OCI-LY1 (cell line): ENCODE measurements at regions not wholly inside any gene's neighbourhood (a gene's known extent, or its start where the extent isn't known, plus 50 kb on each side); places are given as distances from the start of the nearest gene placed in this dataset.

Experiments used
- H2AFZ ChIP-seq: fragments of 200-600 bp; sonication (generic), shearing (Covaris generic); 2 replicates; pipeline ENCODE4 v1.6.0; 2014; ENCODE audit warnings: antibody characterized with exemption, mild to moderate bottlenecking, low read length
- H3F3A ChIP-seq: fragments of 200-600 bp; sonication (generic), shearing (Covaris generic); 2 replicates; pipeline ENCODE4 v1.6.0; 2014; ENCODE audit warnings: mild to moderate bottlenecking, antibody characterized with exemption, low read length, moderate library complexity; ENCODE audit not compliant: insufficient read depth
- H3K27ac ChIP-seq: fragments of 200-600 bp; sonication (generic); 2 replicates; pipeline ENCODE4 v1.5.1; 2014; ENCODE audit warnings: low read length, mixed run types, mild to moderate bottlenecking, low read depth; ENCODE audit not compliant: poor library complexity, severe bottlenecking
- H3K27me3 ChIP-seq: fragments of 200-600 bp; sonication (generic); 2 replicates; pipeline ENCODE4 v1.6.0; 2014; ENCODE audit warnings: antibody characterized with exemption, mild to moderate bottlenecking, low read length, moderate library complexity; ENCODE audit not compliant: insufficient read depth
- H3K36me3 ChIP-seq: fragments of 200-600 bp; sonication (generic); 2 replicates; pipeline ENCODE4 v1.6.1; 2014; ENCODE audit warnings: mild to moderate bottlenecking, antibody characterized with exemption, low read length, moderate library complexity, mixed read lengths; ENCODE audit not compliant: insufficient read depth
- H3K4me1 ChIP-seq: fragments of 200-600 bp; sonication (generic); 2 replicates; pipeline ENCODE4 v1.5.1; 2014; ENCODE audit warnings: mild to moderate bottlenecking, low read length, moderate library complexity; ENCODE audit not compliant: insufficient read depth, severe bottlenecking
- H3K4me2 ChIP-seq: fragments of 200-600 bp; sonication (generic), shearing (Covaris generic); 2 replicates; pipeline ENCODE4 v1.6.1; 2014; ENCODE audit warnings: low read length
- H3K4me3 ChIP-seq: fragments of 200-600 bp; sonication (generic); 2 replicates; pipeline ENCODE4 v1.5.1; 2014; ENCODE audit warnings: low read length, low read depth, mild to moderate bottlenecking, mixed read lengths; ENCODE audit not compliant: poor library complexity, severe bottlenecking
- H3K79me2 ChIP-seq: fragments of 200-600 bp; shearing (Covaris generic); 2 replicates; pipeline ENCODE4 v1.6.1; 2016; ENCODE audit warnings: mixed run types, low read length, mixed read lengths; ENCODE audit not compliant: insufficient read depth
- H3K9ac ChIP-seq: fragments of 200-600 bp; sonication (generic), shearing (Covaris generic); 2 replicates; pipeline ENCODE4 v1.6.1; 2014; ENCODE audit warnings: mild to moderate bottlenecking, low read length, mixed read lengths
- H3K9me2 ChIP-seq: fragments of 200-600 bp; sonication (generic), shearing (Covaris generic); 2 replicates; pipeline ENCODE4 v1.6.1; 2014; ENCODE audit warnings: low read depth, mild to moderate bottlenecking, low read length, mixed read lengths
- H3K9me3 ChIP-seq: fragments of 200-600 bp; shearing (Covaris generic); 2 replicates; pipeline ENCODE4 v1.6.1; 2014; ENCODE audit warnings: low read length, mixed read lengths
- H4K20me1 ChIP-seq: fragments of 200-600 bp; sonication (generic), shearing (Covaris generic); 2 replicates; pipeline ENCODE4 v1.6.0; 2016; ENCODE audit warnings: mild to moderate bottlenecking, low read length; ENCODE audit not compliant: insufficient read depth
- CTCF ChIP-seq: fragments of 200-600 bp; sonication (generic), shearing (Covaris generic); IDR thresholded peaks from 2 replicates; pipeline ENCODE4 v1.5.1; 2017; ENCODE audit warnings: mild to moderate bottlenecking, antibody characterized with exemption, low read length, moderate library complexity, mixed read lengths
- EZH2 ChIP-seq: fragments of 200-600 bp; sonication (generic), shearing (Covaris generic); IDR thresholded peaks from 2 replicates; pipeline ENCODE4 v1.8.0; 2017; ENCODE audit warnings: borderline replicate concordance, mixed run types, mild to moderate bottlenecking, antibody characterized with exemption, low read length, moderate library complexity, mixed read lengths

GRCh38 chr7:94061326-94061725 lies 57.2 kb upstream of the BET1 start:
- Histone ChIP-seq H4K20me1 (no peaks in the 10 kb centered on the region), H3K4me1 (peaks cover 89% of the 10 kb centered on the region), H2AFZ (peak overlapping the region; percentile 25), H3K27me3 (no peaks in the 10 kb centered on the region), H3K36me3 (peaks cover 28% of the 10 kb centered on the region), H3K4me2 (peak overlapping the region; percentile 77), H3K4me3 (peak overlapping the region; percentile 59), H3K79me2 (no peaks in the 10 kb centered on the region), H3K27ac (peak overlapping the region; percentile 90), H3F3A (no peaks in the 10 kb centered on the region), H3K9me2 (no peaks in the 10 kb centered on the region), H3K9ac (peak overlapping the region; percentile 75), H3K9me3 (0 out of 2 replicates have a peak, but pooled peaks cover 3% of the 10 kb centered on the region)
- no peak for TF ChIP-seq CTCF
- TF ChIP-seq EZH2, result no peak

GRCh38 chr7:94062372-94062771 lies 58.2 kb upstream of the BET1 start:
- Histone ChIP-seq H3K9me3 (no peaks in the 10 kb centered on the region), H3K9me2 (no peaks in the 10 kb centered on the region), H4K20me1 (no peaks in the 10 kb centered on the region), H3K4me2 (peak overlapping the region; percentile 77), H3K36me3 (peaks cover 30% of the 10 kb centered on the region), H3K79me2 (no peaks in the 10 kb centered on the region), H3K27me3 (no peaks in the 10 kb centered on the region), H3K27ac (peak overlapping the region; percentile 90), H2AFZ (no peak overlapping the region), H3K4me1 (peaks cover 91% of the 10 kb centered on the region), H3F3A (no peaks in the 10 kb centered on the region), H3K9ac (peak overlapping the region; percentile 75), H3K4me3 (peak overlapping the region; percentile 59)
- TF ChIP-seq CTCF, result no peak
- no peak for TF ChIP-seq EZH2

GRCh38 chr7:94064541-94065191 lies 60.5 kb upstream of the BET1 start:
- H3F3A ChIP-seq, result no peaks in the 10 kb centered on the region
- no peaks in the 10 kb centered on the region for H3K9me3 ChIP-seq
- H3K79me2 ChIP-seq, result no peaks in the 10 kb centered on the region
- TF ChIP-seq CTCF, result peak; percentile 38
- no peak for TF ChIP-seq EZH2
- H3K36me3 ChIP-seq, result peaks cover 30% of the 10 kb centered on the region
- H3K4me3 ChIP-seq, result peak overlapping the region; percentile 59
- H3K27me3 ChIP-seq, result no peaks in the 10 kb centered on the region
- no peaks in the 10 kb centered on the region for H3K9me2 ChIP-seq
- peak overlapping the region; percentile 77; the same call in 1 of the 2 replicates for H3K4me2 ChIP-seq
- H4K20me1 ChIP-seq, result no peaks in the 10 kb centered on the region
- peak overlapping the region; percentile 90 for H3K27ac ChIP-seq
- no peak overlapping the region for H2AFZ ChIP-seq
- no peak overlapping the region; the same call in 1 of the 2 replicates for H3K9ac ChIP-seq
- peaks cover 99% of the 10 kb centered on the region for H3K4me1 ChIP-seq
